AG04450 (cell line): ENCODE measurements at regions not wholly inside any gene's neighbourhood (a gene's known extent, or its start where the extent isn't known, plus 50 kb on each side); places are given as distances from the start of the nearest gene placed in this dataset.

ENCODE experiments used
- CTCF ChIA-PET: fragments of 300-600, 350-600 bp; formaldehyde crosslinking; extraction: SDS; loops from one replicate; lab custom pipeline; 2022; ENCODE audit warnings: antibody characterized with exemption, inconsistent platforms; lab: Charles Lee
- POLR2A ChIA-PET: fragments of 350-600 bp; formaldehyde crosslinking; extraction: SDS; loops from one replicate; lab custom pipeline; 2021; ENCODE audit warnings: antibody characterized with exemption, inconsistent platforms; lab: Yijun Ruan, JAX
- DNase-seq: peaks from one replicate; pipeline ENCODE4 v3.0.0-alpha.2; 2011; ENCODE audit warnings: low read depth, low spot score
- H3K27ac ChIP-seq: one replicate; pipeline ENCODE4 v1.5.1; 2012; ENCODE audit warnings: low read depth, low read length, control low read depth
- H3K27me3 ChIP-seq: one replicate; pipeline ENCODE4 v1.6.0; 2012; ENCODE audit warnings: low read length; ENCODE audit not compliant: control insufficient read depth, insufficient read depth
- H3K4me3 ChIP-seq: 2 replicates; pipeline ENCODE4 v1.5.1; 2011; ENCODE audit warnings: mild to moderate bottlenecking, low read depth, low read length, control low read depth
- H3K9me3 ChIP-seq: 2 replicates; pipeline ENCODE4 v1.5.1; 2012; ENCODE audit warnings: low read length; ENCODE audit not compliant: control insufficient read depth, insufficient read depth
- CTCF ChIP-seq: IDR thresholded peaks from 2 replicates; pipeline ENCODE4 v1.5.1; 2011; ENCODE audit warnings: low read depth, low read length, control low read depth, inconsistent platforms

- CTCF ChIA-PET: no interaction called here
- DNase-seq: no peak
- Histone ChIP-seq H3K9me3 (no peaks in the 10 kb centered on the region), H3K27me3 (no peaks in the 10 kb centered on the region), H3K4me3 (no peak overlapping the region), H3K27ac (no peak overlapping the region)
- POLR2A ChIA-PET: no interaction called here
- TF ChIP-seq CTCF: no peak
Measured at GRCh38 chr11:26026078-26026477, 305.9 kb upstream of the ANO3 start.

- POLR2A ChIA-PET: no interaction called here
- no peak overlapping the region for H3K27ac ChIP-seq
Measured at GRCh38 chr11:26027887-26028286, 304.0 kb upstream of the ANO3 start.

GRCh38 chr11:26028393-26028911, 303.5 kb upstream of the ANO3 start:
- Histone ChIP-seq H3K27me3 (no peaks in the 10 kb centered on the region), H3K9me3 (no peaks in the 10 kb centered on the region), H3K27ac (no peak overlapping the region), H3K4me3 (no peak overlapping the region)
- ChIA-PET CTCF (interaction anchor here (0.7 to 1.0 kb wide), 2 partner anchors 46 to 130 kb away, joined by 3 to 11 read pairs; no protein-coding TSS in a partner anchor), POLR2A (no interaction called here)
- DNase-seq: peak; percentile 13
- TF ChIP-seq CTCF: no peak

More at GRCh38 chr11:26027887-26028286, 304.0 kb upstream of the ANO3 start:
- Histone ChIP-seq H3K27me3 (no peaks in the 10 kb centered on the region), H3K9me3 (no peaks in the 10 kb centered on the region), H3K4me3 (no peak overlapping the region)
- no peak for DNase-seq
- no peak for TF ChIP-seq CTCF
- CTCF ChIA-PET: no interaction called here

- no peak for TF ChIP-seq CTCF
- ChIA-PET POLR2A (no interaction called here), CTCF (no interaction called here)
- no peaks in the 10 kb centered on the region for H3K27me3 ChIP-seq
- no peak overlapping the region for H3K4me3 ChIP-seq
- no peak for DNase-seq
- H3K27ac ChIP-seq: no peak overlapping the region
- no peaks in the 10 kb centered on the region for H3K9me3 ChIP-seq
Measured at GRCh38 chr11:26030399-26030798, 301.5 kb upstream of the ANO3 start.

- no peak for DNase-seq
- CTCF ChIA-PET: no interaction called here
- H3K27ac ChIP-seq: no peak overlapping the region
- H3K4me3 ChIP-seq: no peak overlapping the region
- no peak for TF ChIP-seq CTCF
- no peaks in the 10 kb centered on the region for H3K27me3 ChIP-seq
- POLR2A ChIA-PET: no interaction called here
- H3K9me3 ChIP-seq: no peaks in the 10 kb centered on the region
Measured at GRCh38 chr11:26032241-26032640, 299.7 kb upstream of the ANO3 start.
